Neuronal stem cell (in vitro differentiated cells): ENCODE measurements at regions not wholly inside any gene's neighbourhood (a gene's known extent, or its start where the extent isn't known, plus 50 kb on each side); places are given as distances from the start of the nearest gene placed in this dataset.

ENCODE experiments used
- DNase-seq: peaks from one replicate; pipeline ENCODE4 v3.0.0-alpha.2; 2013; ENCODE audit warnings: low spot score
- H2AFZ ChIP-seq: one replicate; pipeline ENCODE4 v1.6.1; 2013; ENCODE audit warnings: mild to moderate bottlenecking, low read length, inconsistent platforms
- H2AK5ac ChIP-seq: 2 replicates; pipeline ENCODE4 v1.6.1; 2013; ENCODE audit warnings: low read depth, mild to moderate bottlenecking, inconsistent platforms, low read length, moderate library complexity, mixed read lengths
- H2BK120ac ChIP-seq: 2 replicates; pipeline ENCODE4 v1.6.1; 2013; ENCODE audit warnings: low read depth, mild to moderate bottlenecking, inconsistent platforms, low read length, moderate library complexity, mixed read lengths
- H2BK12ac ChIP-seq: one replicate; pipeline ENCODE4 v1.6.1; 2013; ENCODE audit warnings: low read length, inconsistent platforms
- H2BK15ac ChIP-seq: 2 replicates; pipeline ENCODE4 v1.6.1; 2013; ENCODE audit warnings: mild to moderate bottlenecking, low read length, inconsistent platforms, mixed read lengths
- H2BK5ac ChIP-seq: one replicate; pipeline ENCODE4 v1.6.1; 2013; ENCODE audit warnings: inconsistent platforms, mild to moderate bottlenecking, low read length, moderate library complexity
- H3K14ac ChIP-seq: one replicate; pipeline ENCODE4 v1.6.1; 2013; ENCODE audit warnings: low read length, inconsistent platforms
- H3K18ac ChIP-seq: 2 replicates; pipeline ENCODE4 v1.6.1; 2013; ENCODE audit warnings: low read length, inconsistent platforms
- H3K23ac ChIP-seq: 2 replicates; pipeline ENCODE4 v1.6.1; 2013; ENCODE audit warnings: low read depth, mild to moderate bottlenecking, mixed read lengths, low read length, inconsistent platforms; ENCODE audit not compliant: poor library complexity
- H3K27ac ChIP-seq: replicated peaks from 3 replicates; pipeline ENCODE4 v1.5.1; 2013; ENCODE audit warnings: low read length, inconsistent platforms
- H3K27me3 ChIP-seq, 3 experiments: 2 replicates each; pipeline ENCODE4 v1.6.1; 2013; ENCODE audit warnings: low read length in 3 of 3, mild to moderate bottlenecking in 2 of 3, inconsistent platforms in 1 of 3, low read depth in 1 of 3, mixed read lengths in 1 of 3, moderate library complexity in 1 of 3; ENCODE audit not compliant: control insufficient read depth in 3 of 3, insufficient read depth in 3 of 3
- H3K36me3 ChIP-seq, 2 donors: replicated peaks in 1 of 2; 2 replicates each; pipeline ENCODE4 v1.6.1; 2013; ENCODE audit warnings: low read length in 2 of 2; ENCODE audit not compliant: control insufficient read depth in 2 of 2, insufficient read depth in 2 of 2
- H3K4ac ChIP-seq: 2 replicates; pipeline ENCODE4 v1.6.1; 2013; ENCODE audit warnings: inconsistent platforms, mild to moderate bottlenecking, low read length, moderate library complexity
- H3K4me1 ChIP-seq, 2 donors: 1 replicate in 1 of 2; 2 replicates in 1 of 2; pipeline ENCODE4 v1.6.1; 2013; ENCODE audit warnings: low read length in 2 of 2, low read depth in 1 of 2; ENCODE audit not compliant: control insufficient read depth in 2 of 2, insufficient read depth in 1 of 2
- H3K4me2 ChIP-seq: one replicate; pipeline ENCODE4 v1.6.1; 2013; ENCODE audit warnings: mild to moderate bottlenecking, low read length, inconsistent platforms; ENCODE audit not compliant: insufficient read depth, poor library complexity, severe bottlenecking
- H3K4me3 ChIP-seq, 2 donors: 2 replicates each; pipeline ENCODE4 v1.5.1; 2013; ENCODE audit warnings: low read length in 2 of 2, mild to moderate bottlenecking in 2 of 2, inconsistent platforms in 1 of 2, moderate library complexity in 1 of 2
- H3K79me1 ChIP-seq: one replicate; pipeline ENCODE4 v1.6.1; 2013; ENCODE audit warnings: low read depth, mild to moderate bottlenecking, inconsistent platforms, low read length, moderate library complexity
- H3K9ac ChIP-seq: one replicate; pipeline ENCODE4 v1.6.1; 2013; ENCODE audit warnings: mild to moderate bottlenecking, low read depth, low read length, inconsistent platforms; ENCODE audit not compliant: poor library complexity
- H3K9me3 ChIP-seq, 2 donors: replicated peaks in 1 of 2; 2 replicates each; pipeline versions ENCODE3 to v1.6.1; 2013; ENCODE audit warnings: low read length in 2 of 2, mild to moderate bottlenecking in 2 of 2, inconsistent platforms in 1 of 2, low read depth in 1 of 2, mixed read lengths in 1 of 2, moderate library complexity in 1 of 2; ENCODE audit not compliant: control insufficient read depth in 2 of 2, insufficient read depth in 1 of 2
- H4K8ac ChIP-seq: one replicate; pipeline ENCODE4 v1.6.1; 2013; ENCODE audit warnings: low read depth, mild to moderate bottlenecking, inconsistent platforms, low read length, moderate library complexity
- H4K91ac ChIP-seq: one replicate; pipeline ENCODE4 v1.6.1; 2013; ENCODE audit warnings: low read length, low read depth, mild to moderate bottlenecking, inconsistent platforms; ENCODE audit not compliant: poor library complexity
- WGBS, 2 donors: extraction: QIAGEN DNeasy Blood & Tissue Kit; methylation state at CpG; one replicate each; pipeline ENCODE4 v1.1.7; 2013; ENCODE audit warnings: missing lambda C conversion rate in 2 of 2, mixed read lengths in 1 of 2; ENCODE audit not compliant: insufficient read length in 2 of 2, insufficient replicate concordance in 1 of 2; ENCODE audit errors: extremely low coverage in 2 of 2; 5-methylcytosine and 5-hydroxymethylcytosine counted together

- no peak overlapping the region for H4K91ac ChIP-seq
- no peak overlapping the region for H3K4me2 ChIP-seq
- no peak overlapping the region for H2BK120ac ChIP-seq
- H2AK5ac ChIP-seq: no peak overlapping the region
- no peak overlapping the region for H4K8ac ChIP-seq
- no peak overlapping the region for H2AFZ ChIP-seq
- no peak overlapping the region for H2BK12ac ChIP-seq
- no peak overlapping the region for H3K4ac ChIP-seq
- H3K4me1 ChIP-seq: no peaks in the 10 kb centered on the region
- H2BK5ac ChIP-seq: no peak overlapping the region
- H3K79me1 ChIP-seq: no peaks in the 10 kb centered on the region
- no CpG with 5 or more reads among the region's 3 CpGs for WGBS, 2 donors
- H3K27me3 ChIP-seq: no peaks in the 10 kb centered on the region
- no peak overlapping the region for H3K4me3 ChIP-seq
- H3K9ac ChIP-seq: no peak overlapping the region
- no peak overlapping the region for H2BK15ac ChIP-seq
- H3K27ac ChIP-seq: no peak overlapping the region
- no peaks in the 10 kb centered on the region for H3K9me3 ChIP-seq
- H3K14ac ChIP-seq: no peak overlapping the region
- no peak for DNase-seq
- no peak overlapping the region for H3K23ac ChIP-seq
- no peak overlapping the region for H3K18ac ChIP-seq
- H3K36me3 ChIP-seq: no peaks in the 10 kb centered on the region
Measured at GRCh38 chr17:71325886-71326285, 794.9 kb upstream of the SOX9 start.

DNA sequence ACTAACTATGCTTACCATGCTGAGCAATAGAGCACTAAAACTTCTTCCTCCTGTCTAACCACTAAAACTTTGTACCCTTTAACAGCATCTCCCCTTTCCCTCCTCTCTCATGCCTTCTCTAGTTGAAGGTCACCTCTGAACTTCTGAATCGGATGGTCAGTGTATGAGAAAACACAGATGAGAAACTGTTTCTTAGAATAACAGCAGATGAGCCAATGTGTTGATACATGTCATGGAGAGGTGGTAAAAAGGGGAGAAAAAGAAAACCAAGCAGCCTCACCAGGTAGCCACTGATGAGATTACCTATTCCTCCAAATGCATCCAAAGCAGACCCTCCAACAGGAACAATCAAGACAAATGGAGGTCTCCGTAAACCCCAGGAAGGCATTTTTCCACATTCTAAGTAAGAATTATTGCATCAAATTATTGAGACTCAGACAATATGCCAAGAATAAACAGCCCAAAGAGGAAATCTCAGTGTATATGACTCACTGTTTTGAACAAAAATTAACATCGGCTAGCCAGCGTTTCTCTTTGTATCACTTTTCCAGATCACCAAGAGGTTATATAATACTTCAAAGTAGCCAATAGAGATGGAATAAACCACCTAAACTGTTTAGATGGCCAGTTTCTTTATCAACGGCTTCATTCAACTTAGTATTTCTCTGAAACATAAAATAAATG is 793.3 kb upstream of the SOX9 start:
- Histone ChIP-seq H3K4me1 (no peaks in the 10 kb centered on the region), H3K9me3 (no peaks in the 10 kb centered on the region), H3K18ac (no peak overlapping the region), H2BK120ac (no peak overlapping the region), H3K23ac (no peak overlapping the region), H2AFZ (no peak overlapping the region), H2BK12ac (no peak overlapping the region), H3K27ac (no peak overlapping the region), H3K36me3 (no peaks in the 10 kb centered on the region), H2BK15ac (no peak overlapping the region), H3K14ac (no peak overlapping the region), H3K27me3 (no peaks in the 10 kb centered on the region), H3K4ac (no peak overlapping the region), H2BK5ac (no peak overlapping the region), H4K8ac (no peak overlapping the region), H3K9ac (no peak overlapping the region), H2AK5ac (no peak overlapping the region), H3K4me3 (no peak overlapping the region), H4K91ac (no peak overlapping the region), H3K4me2 (no peak overlapping the region), H3K79me1 (no peaks in the 10 kb centered on the region)
- DNase-seq: no peak
- no CpG with 5 or more reads among the region's 5 CpGs for WGBS, 2 donors

DNA sequence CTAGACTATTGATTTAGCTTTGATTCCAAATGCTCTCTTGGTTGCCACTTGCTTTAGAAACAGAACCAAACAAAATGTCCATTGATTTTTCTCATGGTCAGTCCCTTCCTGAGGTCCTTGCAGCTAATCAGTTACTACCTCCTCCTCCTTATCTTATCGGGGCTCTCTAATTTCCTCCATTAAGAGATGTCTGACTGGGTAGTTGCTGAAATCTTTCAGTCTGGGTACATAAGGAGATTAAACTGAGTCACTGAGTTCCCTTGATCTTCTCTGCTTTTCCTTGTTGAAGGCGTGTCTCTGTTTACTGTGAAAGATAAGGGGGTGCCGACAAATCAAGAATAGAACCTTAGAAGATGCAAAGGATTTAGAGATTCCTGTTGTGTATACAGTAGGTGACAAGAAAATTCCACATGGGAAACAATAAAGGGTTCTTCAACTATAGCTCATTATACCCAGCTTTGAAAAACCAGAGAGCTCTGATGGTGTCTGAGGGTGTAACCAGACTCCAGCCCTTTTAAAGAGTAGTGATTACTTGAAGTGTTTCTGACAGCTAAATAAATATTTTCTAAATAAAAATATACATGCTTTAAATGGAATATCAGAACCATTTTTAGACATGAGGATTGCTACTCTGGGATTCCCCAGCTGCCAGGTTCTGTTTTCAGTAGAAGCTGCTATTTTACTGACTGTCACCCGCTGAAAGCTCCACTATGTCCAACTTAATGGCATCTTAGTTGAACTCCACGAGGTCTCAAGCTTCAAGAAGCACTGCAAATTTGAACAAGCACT is 791.3 kb upstream of the SOX9 start:
- no peak overlapping the region for H3K27ac ChIP-seq
- no peak overlapping the region for H2BK12ac ChIP-seq
- H4K8ac ChIP-seq: no peak overlapping the region
- no peaks in the 10 kb centered on the region for H3K36me3 ChIP-seq
- H3K18ac ChIP-seq: no peak overlapping the region
- no peak overlapping the region for H2BK120ac ChIP-seq
- H3K23ac ChIP-seq: no peak overlapping the region
- DNase-seq: no peak
- no peak overlapping the region for H2BK5ac ChIP-seq
- H3K27me3 ChIP-seq: no peaks in the 10 kb centered on the region
- no peaks in the 10 kb centered on the region for H3K9me3 ChIP-seq
- H3K4me1 ChIP-seq: peaks cover 0 to 1% of the 10 kb centered on the region in 2 donors
- H3K4me2 ChIP-seq: no peak overlapping the region
- H3K4ac ChIP-seq: no peak overlapping the region
- no CpG with 5 or more reads among the region's 5 CpGs for WGBS, 2 donors
- no peak overlapping the region for H2AFZ ChIP-seq
- no peak overlapping the region for H4K91ac ChIP-seq
- H2AK5ac ChIP-seq: no peak overlapping the region
- H3K4me3 ChIP-seq: no peak overlapping the region
- no peak overlapping the region for H2BK15ac ChIP-seq
- no peak overlapping the region for H3K9ac ChIP-seq
- no peak overlapping the region for H3K14ac ChIP-seq
- H3K79me1 ChIP-seq: no peaks in the 10 kb centered on the region

- Histone ChIP-seq H2BK12ac (no peak overlapping the region), H4K8ac (no peak overlapping the region), H3K36me3 (no peaks in the 10 kb centered on the region), H3K18ac (no peak overlapping the region), H2BK5ac (no peak overlapping the region), H2BK120ac (no peak overlapping the region), H4K91ac (no peak overlapping the region), H3K27ac (no peak overlapping the region), H3K14ac (no peak overlapping the region), H2AFZ (no peak overlapping the region), H3K4me1 (peaks cover 0 to 1% of the 10 kb centered on the region in 2 donors), H3K9ac (no peak overlapping the region), H3K27me3 (no peaks in the 10 kb centered on the region), H3K79me1 (no peaks in the 10 kb centered on the region), H3K4ac (no peak overlapping the region), H3K9me3 (no peaks in the 10 kb centered on the region), H3K4me3 (no peak overlapping the region), H2BK15ac (no peak overlapping the region), H3K23ac (no peak overlapping the region), H2AK5ac (no peak overlapping the region), H3K4me2 (no peak overlapping the region)
- no CpG with 5 or more reads among the region's 2 CpGs for WGBS, 2 donors
- DNase-seq: no peak
Measured at GRCh38 chr17:71330099-71330375, 790.8 kb upstream of the SOX9 start.
